ENCODE measurements at regions not wholly inside any gene's neighbourhood (a gene's known extent, or its start where the extent isn't known, plus 50 kb on each side); places are given as distances from the start of the nearest gene placed in this dataset.

DNA sequence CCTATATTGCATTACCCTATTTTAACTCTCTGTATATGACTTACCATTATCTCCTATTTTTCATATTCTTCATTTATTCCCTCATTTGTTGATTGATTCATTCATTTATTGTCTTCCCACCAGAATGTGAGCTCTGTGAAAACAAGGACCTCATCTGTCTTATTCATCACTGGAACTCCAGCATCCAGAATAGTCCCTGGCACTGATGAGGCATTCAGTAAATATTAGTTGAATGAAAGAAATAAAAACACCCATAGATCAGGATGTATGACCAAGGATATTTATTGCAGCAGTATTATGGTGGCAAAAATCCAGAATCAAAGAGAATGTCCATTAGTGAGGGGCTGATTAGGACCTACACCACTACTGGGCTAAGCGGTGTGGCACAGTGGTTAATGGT lies 164.9 kb downstream of the SPRY1 start:
- Mint-ChIP-seq H3K4me1 (peaks cover 0 to 4% (median 1%) of the 10 kb centered on the region in 3 donors), H3K27me3 (peaks cover 9% of the 10 kb centered on the region), H3K9me3 (peaks cover 3 to 5% (median 4%) of the 10 kb centered on the region in 3 donors), H3K27ac (no peak overlapping the region), H3K36me3 (no peaks in the 10 kb centered on the region), H3K4me3 (no peak overlapping the region)

DNA sequence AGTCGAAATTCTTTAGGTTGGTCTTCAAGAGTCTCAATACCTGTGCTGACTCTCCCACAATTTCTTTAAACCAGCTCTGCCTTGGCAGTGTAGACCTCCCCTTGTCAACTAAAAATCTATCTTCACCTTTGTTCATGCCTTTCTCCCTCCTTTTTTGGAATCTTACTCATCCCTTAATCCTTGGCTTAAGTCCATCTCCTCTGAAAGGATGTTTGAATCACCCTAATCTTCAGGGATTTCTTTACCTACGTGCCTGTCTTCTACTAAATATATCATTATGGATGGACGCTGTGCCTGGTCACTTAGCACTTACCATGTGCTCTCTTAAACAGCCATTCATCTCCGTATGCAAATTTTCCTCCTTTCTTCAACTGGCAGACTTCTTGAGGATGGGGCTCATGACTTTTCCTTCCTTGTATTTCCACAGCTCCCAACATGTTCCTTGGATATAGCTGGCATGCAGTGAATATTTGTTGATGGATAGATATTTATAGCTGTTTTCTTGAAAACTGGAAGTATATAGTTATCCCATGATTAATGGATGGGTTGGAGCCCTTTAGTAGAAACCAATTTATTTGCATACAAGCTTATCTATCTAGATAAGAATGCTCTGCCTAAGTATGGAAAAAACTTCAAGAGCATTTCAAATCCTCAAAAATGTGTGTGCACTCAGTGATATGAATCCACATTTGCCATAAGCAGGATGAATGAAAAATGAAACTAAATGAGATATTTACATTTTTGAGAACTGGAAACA lies 166.6 kb downstream of the SPRY1 start:
- Mint-ChIP-seq H3K4me3 (no peak overlapping the region), H3K36me3 (no peaks in the 10 kb centered on the region), H3K4me1 (peaks cover 0 to 4% (median 1%) of the 10 kb centered on the region in 3 donors), H3K27me3 (peaks cover 11% of the 10 kb centered on the region), H3K27ac (no peak overlapping the region), H3K9me3 (peaks cover 7 to 9% (median 7%) of the 10 kb centered on the region in 3 donors)

DNA sequence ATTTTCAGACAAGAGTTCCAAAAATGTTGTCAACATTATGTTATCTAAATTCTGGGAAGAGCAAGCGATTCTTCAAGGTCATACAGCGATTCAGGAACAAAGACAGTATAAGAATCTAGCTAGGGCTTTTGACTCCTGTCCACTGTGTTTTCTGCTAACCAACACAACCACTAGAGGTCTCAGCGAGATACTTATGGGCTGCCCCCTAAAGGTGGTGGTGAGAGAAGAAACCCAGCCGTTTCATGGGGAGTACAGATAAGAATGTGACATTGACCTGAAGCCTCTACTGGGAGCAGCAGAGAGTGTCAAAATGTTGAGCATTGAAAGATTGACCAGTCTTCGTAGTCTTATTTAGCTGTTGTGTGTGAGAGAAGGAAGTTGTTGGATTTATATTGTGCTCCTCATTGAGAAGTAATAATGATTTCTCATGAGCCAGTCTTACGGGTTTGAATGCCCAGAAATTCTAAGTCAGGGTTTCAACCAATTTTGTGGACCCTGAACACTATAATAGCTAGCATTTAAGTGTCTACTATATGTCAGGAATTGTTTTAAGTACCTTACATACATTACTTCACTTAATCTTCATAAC lies 168.3 kb downstream of the SPRY1 start:
- Mint-ChIP-seq H3K36me3 (peaks cover 1% of the 10 kb centered on the region), H3K27me3 (peaks cover 8% of the 10 kb centered on the region), H3K4me1 (peaks cover 0 to 4% (median 1%) of the 10 kb centered on the region in 3 donors), H3K4me3 (no peak overlapping the region), H3K9me3 (peaks cover 7 to 9% (median 7%) of the 10 kb centered on the region in 3 donors), H3K27ac (no peak overlapping the region)

DNA sequence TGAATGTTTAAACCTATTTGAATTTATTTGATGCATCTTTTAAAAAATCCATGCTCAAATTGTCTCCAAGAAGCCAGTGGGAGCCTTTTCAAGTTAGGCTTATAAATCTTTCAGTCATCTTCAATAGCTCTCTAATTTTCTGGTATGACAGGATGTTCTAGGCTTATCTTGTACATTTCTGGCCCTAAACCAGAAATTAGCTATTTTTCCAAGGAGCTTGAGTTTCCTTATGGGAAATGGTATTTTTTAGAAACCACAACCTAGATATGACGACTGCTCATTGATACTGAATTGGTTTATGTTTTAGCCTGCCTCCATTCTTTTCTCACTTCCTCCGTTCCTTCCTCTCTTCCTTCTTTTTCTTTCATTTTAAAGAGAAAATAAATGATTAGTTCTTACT lies 172.3 kb downstream of the SPRY1 start:
- Mint-ChIP-seq H3K9me3 (peaks cover 7 to 9% (median 9%) of the 10 kb centered on the region in 3 donors), H3K27ac (no peak overlapping the region), H3K4me1 (peaks cover 0 to 4% (median 1%) of the 10 kb centered on the region in 3 donors), H3K27me3 (peaks cover 9% of the 10 kb centered on the region), H3K4me3 (no peak overlapping the region), H3K36me3 (peaks cover 1% of the 10 kb centered on the region)

DNA sequence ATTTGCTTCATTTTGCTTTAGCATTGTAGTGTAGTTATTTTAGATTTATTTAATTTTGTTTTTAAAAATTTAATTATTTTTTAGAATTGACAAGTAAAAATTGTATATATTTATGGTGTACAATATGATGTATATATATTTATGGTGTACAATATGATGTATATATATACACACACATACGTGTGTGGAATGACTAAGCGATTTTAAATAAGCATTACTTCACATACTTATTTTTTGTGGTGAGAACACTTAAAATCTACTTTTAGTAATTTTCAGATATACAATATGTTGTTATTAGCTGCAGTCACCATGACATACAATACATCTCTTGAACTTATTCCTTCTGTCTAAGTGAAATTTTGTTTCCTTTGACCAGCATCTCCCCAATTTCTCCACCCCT lies 172.9 kb downstream of the SPRY1 start:
- Mint-ChIP-seq H3K9me3 (peaks cover 7 to 9% (median 9%) of the 10 kb centered on the region in 3 donors), H3K4me3 (no peak overlapping the region), H3K4me1 (peaks cover 0 to 4% (median 1%) of the 10 kb centered on the region in 3 donors), H3K27me3 (peaks cover 9% of the 10 kb centered on the region), H3K27ac (no peak overlapping the region), H3K36me3 (peaks cover 1% of the 10 kb centered on the region)

DNA sequence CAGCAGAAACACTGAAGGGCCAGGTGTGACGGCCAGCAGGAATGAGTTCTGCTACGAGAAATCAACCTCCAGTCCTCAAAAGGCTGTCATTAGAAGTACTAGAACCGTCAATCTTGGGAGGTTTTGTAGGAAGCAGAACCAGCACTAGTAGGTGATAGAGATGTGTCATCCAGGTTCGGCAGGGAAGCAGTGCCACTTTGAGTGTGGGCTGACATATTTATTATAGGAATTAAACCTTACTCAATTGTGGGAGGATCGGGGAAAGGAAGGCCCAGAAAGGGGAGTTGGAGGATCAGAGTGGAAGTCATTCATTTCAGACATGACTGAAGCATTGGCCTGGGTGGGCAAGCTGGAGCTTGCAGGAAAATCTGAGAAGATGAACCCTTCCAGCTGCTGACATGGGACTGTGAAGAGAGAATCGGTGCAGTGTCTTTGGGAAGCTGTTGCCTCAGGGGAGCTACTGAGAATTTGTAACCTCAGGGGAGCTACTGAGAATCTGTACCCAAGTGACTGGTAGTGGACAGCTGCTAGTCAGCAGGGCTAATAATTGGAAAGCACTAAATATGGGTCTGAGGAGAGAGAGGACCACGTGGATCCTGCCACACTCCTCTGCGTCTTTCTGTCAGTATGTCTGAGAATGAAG lies 177.4 kb downstream of the SPRY1 start:
- Mint-ChIP-seq H3K27ac (no peak overlapping the region), H3K4me3 (no peak overlapping the region)

DNA sequence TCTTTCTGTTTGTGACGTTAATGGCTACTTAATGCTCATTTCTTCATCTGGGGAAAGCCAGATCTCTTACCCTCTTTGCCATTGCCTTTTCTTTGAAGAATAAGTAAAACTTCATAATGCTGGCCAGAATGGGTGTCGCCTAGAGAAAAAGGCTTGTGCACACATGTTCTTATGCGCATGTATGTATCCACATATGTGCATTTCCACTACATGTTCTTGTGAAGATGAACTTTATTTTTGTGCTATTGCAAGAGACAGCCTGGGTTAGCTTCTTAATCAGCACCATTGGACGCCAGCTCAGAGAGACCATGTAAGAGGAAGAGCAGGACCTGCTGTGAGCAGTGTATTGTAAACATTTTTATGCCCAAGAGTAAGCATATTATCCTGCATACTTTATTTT lies 178.7 kb downstream of the SPRY1 start:
- no peak overlapping the region for H3K4me3 Mint-ChIP-seq
- peaks cover 3% of the 10 kb centered on the region for H3K36me3 Mint-ChIP-seq
- H3K27me3 Mint-ChIP-seq, result peaks cover under 1% of the 10 kb centered on the region
- H3K27ac Mint-ChIP-seq, result no peak overlapping the region
- H3K9me3 Mint-ChIP-seq, result peaks cover 0 to 4% (median under 1%) of the 10 kb centered on the region in 3 donors
- no peaks in the 10 kb centered on the region for H3K4me1 Mint-ChIP-seq

More for the DNA sequence above, 177.4 kb downstream of the SPRY1 start:
- Mint-ChIP-seq H3K4me1 (no peaks in the 10 kb centered on the region), H3K27me3 (peaks cover 1% of the 10 kb centered on the region), H3K9me3 (peaks cover 0 to 2% (median 0%) of the 10 kb centered on the region in 3 donors), H3K36me3 (peaks cover 2% of the 10 kb centered on the region)

DNA sequence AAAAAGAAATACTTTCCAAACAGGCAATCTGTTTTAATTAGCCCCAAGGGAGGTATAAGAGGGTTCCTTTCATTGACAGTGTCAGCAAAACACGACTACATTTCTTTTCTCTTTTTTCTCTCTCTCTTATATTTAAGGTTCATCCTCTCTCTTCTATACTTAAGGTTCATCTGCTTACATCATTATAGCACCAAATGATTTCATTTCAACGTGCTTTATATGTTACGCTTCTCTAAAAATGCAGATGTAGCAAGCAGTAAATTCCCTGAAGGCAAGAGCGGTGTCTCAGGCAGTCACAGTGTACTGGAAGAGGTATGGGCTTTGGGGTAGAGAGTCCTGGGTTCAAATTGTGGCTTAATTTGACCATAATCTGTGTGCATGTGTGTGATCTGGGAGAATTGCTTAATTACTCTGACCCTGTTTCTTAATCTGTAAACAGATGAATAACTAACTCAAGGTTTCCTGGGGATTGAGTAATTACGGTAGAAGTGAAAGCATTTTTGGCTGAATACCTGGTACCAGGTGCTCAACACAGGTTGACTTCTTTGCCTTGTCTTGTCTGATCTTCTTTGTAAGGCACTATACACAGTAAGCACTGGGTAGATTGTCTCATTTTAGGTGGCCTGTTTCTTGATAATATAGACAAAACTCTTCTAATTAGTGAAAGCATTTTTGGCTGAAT lies 180.8 kb downstream of the SPRY1 start:
- peaks cover 2 to 17% (median 15%) of the 10 kb centered on the region in 3 donors for H3K9me3 Mint-ChIP-seq
- H3K4me3 Mint-ChIP-seq, result no peak overlapping the region
- no peaks in the 10 kb centered on the region for H3K4me1 Mint-ChIP-seq
- H3K36me3 Mint-ChIP-seq, result peaks cover 3% of the 10 kb centered on the region
- H3K27me3 Mint-ChIP-seq, result no peaks in the 10 kb centered on the region
- no peak overlapping the region for H3K27ac Mint-ChIP-seq

DNA sequence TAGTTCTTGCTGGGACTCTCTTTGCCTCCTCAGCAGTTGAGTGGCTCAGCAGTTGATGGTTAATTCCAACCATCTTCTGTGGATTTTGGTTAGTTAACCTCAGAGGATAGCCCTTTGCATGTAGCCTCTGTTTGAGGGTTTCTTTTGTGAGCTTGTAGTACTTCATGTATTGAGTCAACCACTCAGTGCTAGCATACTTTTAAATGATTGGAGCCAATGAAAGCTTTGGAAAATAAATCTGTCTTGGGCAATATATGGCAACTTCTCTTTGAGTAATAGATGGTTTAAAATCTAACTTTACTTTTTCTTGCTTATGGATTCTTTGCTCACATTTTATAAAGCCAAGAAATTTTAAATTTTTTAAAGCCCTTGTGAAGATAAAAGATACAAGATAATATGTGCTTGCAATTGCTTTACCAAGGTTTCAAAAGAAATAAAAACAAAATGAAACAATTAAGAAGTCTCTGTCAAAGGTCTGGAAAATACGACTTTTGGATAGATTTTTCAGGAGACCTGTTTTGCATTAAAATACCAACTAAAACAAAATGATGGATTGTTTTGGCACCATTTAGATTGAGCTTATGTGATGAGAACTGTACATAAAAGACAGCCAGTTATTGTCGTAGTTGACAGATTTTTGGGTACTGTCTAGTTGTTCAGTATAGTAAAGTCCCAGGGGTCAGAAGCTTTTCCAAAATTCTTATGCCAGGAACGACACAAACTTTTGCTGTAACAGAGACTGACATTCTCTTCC lies 181.9 kb downstream of the SPRY1 start:
- no peaks in the 10 kb centered on the region for H3K4me1 Mint-ChIP-seq
- H3K27me3 Mint-ChIP-seq, result no peaks in the 10 kb centered on the region
- peaks cover 2 to 15% (median 15%) of the 10 kb centered on the region in 3 donors for H3K9me3 Mint-ChIP-seq
- H3K36me3 Mint-ChIP-seq, result peaks cover 3% of the 10 kb centered on the region
- H3K4me3 Mint-ChIP-seq, result no peak overlapping the region
- H3K27ac Mint-ChIP-seq, result no peak overlapping the region

DNA sequence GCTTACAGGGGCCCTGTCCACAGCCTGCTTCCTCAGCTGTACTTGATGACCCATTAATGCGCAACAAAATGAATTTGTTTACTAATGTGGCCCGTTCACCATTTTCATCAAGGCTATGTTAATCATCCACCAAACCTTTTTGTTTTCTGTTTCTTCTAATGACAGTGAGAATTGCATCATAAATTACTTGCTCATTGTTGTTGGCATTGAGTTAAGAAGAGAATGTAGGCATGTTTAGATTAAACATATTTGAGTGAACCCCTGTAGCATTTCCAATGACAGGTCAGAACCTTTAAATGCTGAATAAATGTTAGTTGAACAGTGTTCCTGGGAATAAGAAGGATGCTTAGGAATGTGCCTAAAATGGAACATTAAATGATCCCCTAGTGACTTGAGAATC lies 183.4 kb downstream of the SPRY1 start:
- no peak overlapping the region for H3K4me3 Mint-ChIP-seq
- H3K4me1 Mint-ChIP-seq, result no peaks in the 10 kb centered on the region
- no peak overlapping the region for H3K27ac Mint-ChIP-seq
- H3K9me3 Mint-ChIP-seq, result peaks cover 2 to 15% (median 15%) of the 10 kb centered on the region in 3 donors
- peaks cover 3% of the 10 kb centered on the region for H3K36me3 Mint-ChIP-seq
- H3K27me3 Mint-ChIP-seq, result no peaks in the 10 kb centered on the region

DNA sequence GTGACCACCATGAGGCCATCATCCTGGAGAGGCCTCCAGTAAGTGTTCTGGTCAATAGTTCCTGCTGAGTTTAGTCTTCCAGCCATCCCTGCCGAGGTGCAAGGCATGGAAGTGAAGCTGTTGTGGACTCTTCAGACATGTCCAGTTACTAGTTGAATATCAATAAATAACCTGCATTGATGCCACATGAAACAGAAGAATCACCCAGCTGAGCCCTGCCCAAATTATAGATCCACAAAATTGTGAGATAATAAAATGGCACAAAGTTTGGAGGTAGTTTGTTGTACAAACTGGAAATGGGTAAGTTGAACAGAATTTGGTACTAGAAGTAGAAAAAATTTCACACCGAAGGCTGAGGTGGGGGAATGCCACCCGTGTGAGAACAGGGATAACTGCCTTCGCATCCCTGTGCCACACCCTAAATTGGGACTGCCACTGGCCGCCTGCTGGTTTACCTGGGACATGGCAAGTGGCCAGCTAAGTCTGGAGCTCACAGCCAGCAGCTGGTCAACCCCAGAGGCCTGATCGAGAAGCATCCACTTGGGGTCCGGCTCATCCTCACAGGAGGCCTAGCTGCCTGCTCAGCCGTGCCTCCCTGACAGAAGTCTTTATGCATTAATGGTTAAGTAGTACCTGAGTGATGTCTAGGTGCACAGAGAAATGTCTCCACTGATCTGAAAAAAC lies 184.5 kb downstream of the SPRY1 start:
- no peak overlapping the region for H3K4me3 Mint-ChIP-seq
- peaks cover 3% of the 10 kb centered on the region for H3K36me3 Mint-ChIP-seq
- peaks cover 2 to 15% (median 15%) of the 10 kb centered on the region in 3 donors for H3K9me3 Mint-ChIP-seq
- H3K27me3 Mint-ChIP-seq, result no peaks in the 10 kb centered on the region
- no peaks in the 10 kb centered on the region for H3K4me1 Mint-ChIP-seq
- no peak overlapping the region for H3K27ac Mint-ChIP-seq

DNA sequence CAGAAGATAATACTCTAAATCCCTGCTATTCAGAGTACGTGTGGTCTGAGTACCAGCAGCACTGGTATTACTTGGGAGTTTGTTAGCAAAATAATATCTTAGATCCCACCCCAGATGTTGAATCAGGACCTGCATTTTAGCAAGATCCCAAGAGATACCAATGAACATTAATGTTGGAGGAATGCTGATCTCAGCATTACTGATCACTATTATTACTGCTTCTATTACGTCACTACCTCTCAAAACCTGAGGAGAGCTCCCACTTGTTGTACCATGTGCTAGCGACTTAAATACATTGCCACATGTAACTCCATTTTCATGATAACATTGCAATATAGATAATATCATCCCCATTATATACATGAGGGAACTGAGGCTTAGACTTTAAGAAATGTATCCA lies 185.2 kb downstream of the SPRY1 start:
- peaks cover 3% of the 10 kb centered on the region for H3K36me3 Mint-ChIP-seq
- H3K9me3 Mint-ChIP-seq, result peaks cover 2 to 15% (median 15%) of the 10 kb centered on the region in 3 donors
- H3K27me3 Mint-ChIP-seq, result no peaks in the 10 kb centered on the region
- no peak overlapping the region for H3K4me3 Mint-ChIP-seq
- H3K4me1 Mint-ChIP-seq, result no peaks in the 10 kb centered on the region
- H3K27ac Mint-ChIP-seq, result no peak overlapping the region

DNA sequence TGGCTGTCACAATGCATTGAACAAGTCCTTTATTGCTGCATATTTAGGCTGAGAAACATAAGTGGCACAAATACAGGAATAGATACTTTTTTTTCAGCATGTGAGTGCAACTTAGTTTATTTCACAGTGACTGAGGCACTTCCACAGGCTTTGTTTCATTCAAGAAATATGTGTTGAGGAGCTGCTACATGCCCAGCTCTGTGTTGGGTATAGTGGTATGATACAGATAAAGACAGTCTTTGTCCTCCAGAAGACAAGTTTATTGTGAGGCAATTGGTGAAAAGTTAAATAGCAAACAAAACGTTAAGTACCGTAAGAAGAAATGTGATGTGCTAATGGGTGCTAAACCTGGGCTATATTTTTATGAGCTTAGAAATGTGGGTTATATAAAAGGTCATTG lies 186.4 kb downstream of the SPRY1 start:
- no peak overlapping the region for H3K4me3 Mint-ChIP-seq
- H3K9me3 Mint-ChIP-seq, result peaks cover 2 to 15% (median 15%) of the 10 kb centered on the region in 3 donors
- H3K4me1 Mint-ChIP-seq, result no peaks in the 10 kb centered on the region
- H3K36me3 Mint-ChIP-seq, result peaks cover 3% of the 10 kb centered on the region
- no peak overlapping the region for H3K27ac Mint-ChIP-seq
- H3K27me3 Mint-ChIP-seq, result no peaks in the 10 kb centered on the region

DNA sequence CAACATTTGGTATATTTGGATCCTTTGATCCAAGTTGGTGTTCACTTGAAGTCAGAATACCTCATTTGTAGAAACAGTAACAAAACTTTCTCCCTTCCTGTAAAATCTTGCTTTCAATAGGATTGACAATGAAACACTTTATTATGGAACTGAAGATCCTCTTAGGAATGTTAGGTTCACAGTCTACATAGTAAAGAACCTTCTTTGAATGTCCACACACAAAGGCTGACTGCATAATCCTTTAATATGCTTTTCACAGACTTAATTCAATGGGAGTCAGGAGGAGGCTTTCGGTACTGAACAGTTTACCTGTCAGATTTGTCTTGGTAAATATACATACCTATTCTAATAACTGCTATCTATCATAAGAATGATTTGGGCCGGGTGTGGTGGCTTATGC lies 188.5 kb downstream of the SPRY1 start:
- no peaks in the 10 kb centered on the region for H3K27me3 Mint-ChIP-seq
- H3K9me3 Mint-ChIP-seq, result peaks cover 2 to 15% (median 13%) of the 10 kb centered on the region in 3 donors
- H3K4me3 Mint-ChIP-seq, result no peak overlapping the region
- peaks cover 5% of the 10 kb centered on the region for H3K36me3 Mint-ChIP-seq
- H3K27ac Mint-ChIP-seq, result no peak overlapping the region
- H3K4me1 Mint-ChIP-seq, result peaks cover 3 to 9% (median 8%) of the 10 kb centered on the region in 3 donors

Data from IgD-negative memory B cell (primary cell).